ENCODE measurements at regions not wholly inside any gene's neighbourhood (a gene's known extent, or its start where the extent isn't known, plus 50 kb on each side); places are given as distances from the start of the nearest gene placed in this dataset.

- Histone ChIP-seq H3K36me3 (no peaks in the 10 kb centered on the region), H3K4me1 (no peaks in the 10 kb centered on the region), H3K9me3 (no peaks in the 10 kb centered on the region), H3K27me3 (no peaks in the 10 kb centered on the region), H3K4me3 (no peak overlapping the region), H3K27ac (no peak overlapping the region)
- DNase-seq (ENCODE audit: low spot score) = no peak
- TF ChIP-seq, protein P1, sequence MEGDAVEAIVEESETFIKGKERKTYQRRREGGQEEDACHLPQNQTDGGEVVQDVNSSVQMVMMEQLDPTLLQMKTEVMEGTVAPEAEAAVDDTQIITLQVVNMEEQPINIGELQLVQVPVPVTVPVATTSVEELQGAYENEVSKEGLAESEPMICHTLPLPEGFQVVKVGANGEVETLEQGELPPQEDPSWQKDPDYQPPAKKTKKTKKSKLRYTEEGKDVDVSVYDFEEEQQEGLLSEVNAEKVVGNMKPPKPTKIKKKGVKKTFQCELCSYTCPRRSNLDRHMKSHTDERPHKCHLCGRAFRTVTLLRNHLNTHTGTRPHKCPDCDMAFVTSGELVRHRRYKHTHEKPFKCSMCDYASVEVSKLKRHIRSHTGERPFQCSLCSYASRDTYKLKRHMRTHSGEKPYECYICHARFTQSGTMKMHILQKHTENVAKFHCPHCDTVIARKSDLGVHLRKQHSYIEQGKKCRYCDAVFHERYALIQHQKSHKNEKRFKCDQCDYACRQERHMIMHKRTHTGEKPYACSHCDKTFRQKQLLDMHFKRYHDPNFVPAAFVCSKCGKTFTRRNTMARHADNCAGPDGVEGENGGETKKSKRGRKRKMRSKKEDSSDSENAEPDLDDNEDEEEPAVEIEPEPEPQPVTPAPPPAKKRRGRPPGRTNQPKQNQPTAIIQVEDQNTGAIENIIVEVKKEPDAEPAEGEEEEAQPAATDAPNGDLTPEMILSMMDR (IDR thresholded peaks at IDR 0.05) = no peak
Observed at GRCh38 chr3:157592769-157593168, 89.6 kb upstream of the VEPH1 start.

DNA sequence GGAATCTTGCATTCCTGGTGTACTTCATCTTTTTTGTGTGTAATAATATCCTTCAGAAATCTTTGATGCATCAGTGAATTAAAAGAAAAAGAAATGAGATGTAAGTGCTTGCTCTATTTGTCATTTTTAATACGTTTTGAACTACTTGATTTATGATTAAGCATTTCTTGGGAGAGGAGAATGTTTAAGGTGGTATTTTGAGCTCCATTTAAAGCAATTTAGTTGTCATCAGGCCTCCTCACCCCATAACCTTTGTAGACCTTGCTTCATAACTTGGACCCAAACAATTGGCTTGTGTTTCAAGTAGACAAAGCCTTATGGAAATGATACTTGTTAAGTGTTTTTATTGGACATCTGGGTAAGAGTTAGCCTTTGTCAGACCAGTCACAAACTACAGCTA is 87.1 kb upstream of the VEPH1 start:
- Histone ChIP-seq H3K9me3 (no peaks in the 10 kb centered on the region), H3K27ac (no peak overlapping the region), H3K36me3 (no peaks in the 10 kb centered on the region), H3K4me3 (no peak overlapping the region), H3K4me1 (no peaks in the 10 kb centered on the region), H3K27me3 (no peaks in the 10 kb centered on the region)
- TF ChIP-seq, protein P1 (IDR thresholded peaks at IDR 0.05) = no peak
- no peak for DNase-seq (ENCODE audit: low spot score)

- Histone ChIP-seq H3K36me3 (no peaks in the 10 kb centered on the region), H3K9me3 (no peaks in the 10 kb centered on the region), H3K4me3 (no peak overlapping the region), H3K4me1 (no peaks in the 10 kb centered on the region), H3K27ac (no peak overlapping the region), H3K27me3 (no peaks in the 10 kb centered on the region)
- DNase-seq (ENCODE audit: low spot score) = no peak
- TF ChIP-seq, protein P1 (IDR thresholded peaks at IDR 0.05) = no peak
Observed at GRCh38 chr3:157589211-157589610, 86.0 kb upstream of the VEPH1 start.

DNA sequence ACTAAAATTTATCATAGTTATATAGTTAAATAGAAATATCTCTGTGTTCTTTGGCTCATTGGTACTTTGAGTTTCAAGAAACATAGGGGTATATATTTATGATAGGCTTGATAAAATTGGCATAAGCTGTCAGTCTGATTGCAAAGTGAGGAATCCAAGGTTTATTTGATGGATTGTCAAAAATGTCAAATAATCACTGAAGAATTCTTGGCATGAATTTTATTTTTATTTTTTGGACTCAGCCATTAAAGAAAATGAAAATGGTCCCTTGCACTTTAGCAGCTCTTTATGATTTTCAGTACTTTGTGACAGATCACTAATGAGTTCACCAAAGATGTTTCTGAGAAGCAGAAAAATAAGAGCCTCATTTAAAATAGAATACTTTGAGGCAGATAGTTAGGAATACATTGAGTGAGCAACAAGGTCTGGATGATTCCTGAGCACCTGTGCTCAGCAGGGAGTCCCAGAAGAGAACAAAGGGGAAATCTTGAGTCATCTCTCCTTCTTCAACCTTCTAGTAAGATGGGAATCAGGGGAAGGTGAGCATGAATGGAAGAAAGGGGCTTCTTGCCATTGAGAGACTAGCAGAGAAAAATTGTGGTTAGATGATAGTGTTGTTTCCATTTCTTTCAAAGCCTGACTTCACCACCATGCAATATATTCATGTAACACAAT is 85.3 kb upstream of the VEPH1 start:
- H3K4me1 ChIP-seq = no peaks in the 10 kb centered on the region
- no peak for DNase-seq (ENCODE audit: low spot score)
- no peaks in the 10 kb centered on the region for H3K36me3 ChIP-seq
- H3K4me3 ChIP-seq = no peak overlapping the region
- H3K27me3 ChIP-seq = no peaks in the 10 kb centered on the region
- TF ChIP-seq, protein P1 (IDR thresholded peaks at IDR 0.05) = no peak
- H3K27ac ChIP-seq = no peak overlapping the region
- H3K9me3 ChIP-seq = no peaks in the 10 kb centered on the region

GRCh38 chr3:157586293-157586692 is 83.1 kb upstream of the VEPH1 start:
- DNase-seq (ENCODE audit: low spot score) = no peak
- Histone ChIP-seq H3K27me3 (no peaks in the 10 kb centered on the region), H3K36me3 (no peaks in the 10 kb centered on the region), H3K4me3 (no peak overlapping the region), H3K27ac (no peak overlapping the region), H3K4me1 (no peaks in the 10 kb centered on the region), H3K9me3 (no peaks in the 10 kb centered on the region)
- TF ChIP-seq, protein P1 (IDR thresholded peaks at IDR 0.05) = no peak

DNA sequence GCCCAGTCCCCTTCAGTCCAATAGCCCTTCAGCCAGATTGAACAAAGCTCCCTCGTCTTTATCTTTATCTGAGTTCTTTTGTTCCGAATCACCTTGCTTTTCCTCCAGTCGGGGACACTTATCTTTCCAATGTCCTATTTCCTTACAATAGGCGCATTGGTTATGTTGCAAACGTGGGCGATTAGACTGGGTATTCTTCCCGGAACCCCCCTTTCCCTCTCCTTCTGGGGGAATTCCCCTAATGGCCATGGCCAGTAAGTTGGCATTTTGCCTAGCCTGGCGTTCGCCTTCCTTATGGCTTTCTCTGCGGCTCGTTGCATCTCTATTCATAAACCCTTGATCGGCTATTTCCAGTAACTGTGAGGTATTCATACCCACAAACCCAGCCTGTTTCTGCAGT is 82.2 kb upstream of the VEPH1 start:
- H3K4me1 ChIP-seq = no peaks in the 10 kb centered on the region
- no peak overlapping the region for H3K4me3 ChIP-seq
- no peaks in the 10 kb centered on the region for H3K36me3 ChIP-seq
- no peak overlapping the region for H3K27ac ChIP-seq
- DNase-seq (ENCODE audit: low spot score) = no peak
- H3K27me3 ChIP-seq = no peaks in the 10 kb centered on the region
- TF ChIP-seq, protein P1 (IDR thresholded peaks at IDR 0.05) = no peak
- no peaks in the 10 kb centered on the region for H3K9me3 ChIP-seq

Data from right atrium auricular region (tissue), 2 donors.